HG03139 (cell line): ENCODE measurements at regions not wholly inside any gene's neighbourhood (a gene's known extent, or its start where the extent isn't known, plus 50 kb on each side); places are given as distances from the start of the nearest gene placed in this dataset.
"Not testable (repeated sequence)": the region's sequence is repeated elsewhere in the genome, so short reads cannot be mapped to it uniquely, and the experiment has no call there.

Experiments used
- ATAC-seq: cut with Tn5 transposase; IDR thresholded peaks from one replicate; pipeline ENCODE4 v1.9.1; 2021; ENCODE audit not compliant: unreplicated experiment

- no peak for ATAC-seq
Observed at GRCh38 chr11:49499117-49499516, 290.7 kb upstream of the FOLH1 start.

GRCh38 chr11:49505231-49505630 is 296.8 kb upstream of the FOLH1 start:
- no peak for ATAC-seq

- ATAC-seq, result peak; percentile 80
Observed at GRCh38 chr11:49526240-49526829, 317.9 kb upstream of the FOLH1 start.

- ATAC-seq, result no peak
Observed at GRCh38 chr11:49533204-49533603, 324.8 kb upstream of the FOLH1 start.

- not testable (repeated sequence) for ATAC-seq
Observed at GRCh38 chr11:49538927-49539326, 330.5 kb upstream of the FOLH1 start.

GRCh38 chr11:49558261-49558847 is 350.0 kb upstream of the FOLH1 start:
- not testable (repeated sequence) for ATAC-seq

- ATAC-seq, result not testable (repeated sequence)
Observed at GRCh38 chr11:49560593-49560992, 352.2 kb upstream of the FOLH1 start.

- ATAC-seq, result not testable (repeated sequence)
Observed at GRCh38 chr11:49561240-49561880, 353.0 kb upstream of the FOLH1 start.

GRCh38 chr11:49562262-49562661 is 353.9 kb upstream of the FOLH1 start:
- not testable (repeated sequence) for ATAC-seq

- not testable (repeated sequence) for ATAC-seq
Observed at GRCh38 chr11:49579492-49579891, 371.1 kb upstream of the FOLH1 start.

GRCh38 chr11:49585495-49585894 is 366.7 kb upstream of the OR4C13 start:
- ATAC-seq, result not testable (repeated sequence)

- not testable (repeated sequence) for ATAC-seq
Observed at GRCh38 chr11:49608892-49609291, 343.3 kb upstream of the OR4C13 start.

- not testable (repeated sequence) for ATAC-seq
Observed at GRCh38 chr11:49623872-49624271, 328.3 kb upstream of the OR4C13 start.

GRCh38 chr11:49670705-49671104 is 281.5 kb upstream of the OR4C13 start:
- not testable (repeated sequence) for ATAC-seq

GRCh38 chr11:49702121-49702520 is 250.1 kb upstream of the OR4C13 start:
- ATAC-seq, result not testable (repeated sequence)

GRCh38 chr11:49750447-49750846 is 201.7 kb upstream of the OR4C13 start:
- not testable (repeated sequence) for ATAC-seq

- not testable (repeated sequence) for ATAC-seq
Observed at GRCh38 chr11:49750960-49751359, 201.2 kb upstream of the OR4C13 start.

GRCh38 chr11:49780791-49781190 is 171.4 kb upstream of the OR4C13 start:
- not testable (repeated sequence) for ATAC-seq

- ATAC-seq, result not testable (repeated sequence)
Observed at GRCh38 chr11:49782000-49782399, 170.2 kb upstream of the OR4C13 start.

- not testable (repeated sequence) for ATAC-seq
Observed at GRCh38 chr11:49783841-49784240, 168.3 kb upstream of the OR4C13 start.

- not testable (repeated sequence) for ATAC-seq
Observed at GRCh38 chr11:49789787-49790186, 162.4 kb upstream of the OR4C13 start.

- ATAC-seq, result not testable (repeated sequence)
Observed at GRCh38 chr11:49798206-49798837, 153.9 kb upstream of the OR4C13 start.
